HUDEP-2 (cell line): ENCODE measurements at regions not wholly inside any gene's neighbourhood (a gene's known extent, or its start where the extent isn't known, plus 50 kb on each side); places are given as distances from the start of the nearest gene placed in this dataset.
"Not testable (repeated sequence)": the region's sequence is repeated elsewhere in the genome, so short reads cannot be mapped to it uniquely, and the experiment has no call there.

Experiments used
- DNase-seq, 76 experiments: peaks; one replicate each; lab custom pipeline; 2025; ENCODE audit not compliant: unreplicated experiment in 76 of 76; lab: John Stamatoyannopoulos, UW

DNA sequence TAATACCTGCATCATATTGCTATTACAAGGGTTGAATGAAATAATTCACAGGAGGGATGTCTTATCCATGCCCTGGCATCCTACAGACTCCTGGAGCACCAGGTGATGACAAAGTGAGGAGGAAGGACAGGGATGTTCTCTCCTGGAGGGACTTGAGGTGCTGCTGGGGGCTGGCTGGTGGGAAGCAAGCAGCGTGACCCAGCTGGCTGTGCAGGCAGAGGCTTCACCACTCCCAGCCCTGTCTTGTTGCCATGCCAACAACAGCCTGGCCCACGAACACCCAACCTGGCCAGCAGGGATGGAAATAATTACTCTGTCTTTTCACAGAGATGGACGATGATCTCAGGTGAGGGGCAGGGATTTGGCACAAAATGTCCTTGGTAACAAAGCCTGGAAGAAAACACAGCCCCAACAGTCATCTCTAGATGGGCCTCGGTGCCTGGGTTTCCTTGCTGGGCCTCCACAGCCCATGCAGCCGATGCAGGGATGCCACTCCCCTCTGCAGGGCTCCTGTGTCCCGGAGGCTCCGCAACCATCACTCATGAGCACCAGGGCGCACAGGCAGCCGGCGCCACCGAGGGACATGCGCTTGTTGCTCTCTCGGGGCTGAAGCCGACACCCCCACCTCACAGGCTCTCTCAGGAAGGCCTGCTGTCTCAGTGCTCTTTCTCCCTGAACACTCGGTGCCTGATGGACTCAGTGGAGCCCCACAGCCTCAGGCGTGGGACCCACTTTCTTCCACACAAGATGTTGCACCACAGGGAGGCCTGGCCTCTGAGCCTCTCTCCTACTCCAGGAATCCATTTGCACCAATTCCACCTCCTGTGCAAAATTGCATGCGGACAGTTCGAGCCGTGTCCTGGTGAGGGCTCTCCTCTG lies 205.9 kb downstream of the LAT start:
- not testable (repeated sequence) for DNase-seq

GRCh38 chr16:29188806-29189205 lies 204.0 kb downstream of the LAT start:
- not testable (repeated sequence) for DNase-seq

DNA sequence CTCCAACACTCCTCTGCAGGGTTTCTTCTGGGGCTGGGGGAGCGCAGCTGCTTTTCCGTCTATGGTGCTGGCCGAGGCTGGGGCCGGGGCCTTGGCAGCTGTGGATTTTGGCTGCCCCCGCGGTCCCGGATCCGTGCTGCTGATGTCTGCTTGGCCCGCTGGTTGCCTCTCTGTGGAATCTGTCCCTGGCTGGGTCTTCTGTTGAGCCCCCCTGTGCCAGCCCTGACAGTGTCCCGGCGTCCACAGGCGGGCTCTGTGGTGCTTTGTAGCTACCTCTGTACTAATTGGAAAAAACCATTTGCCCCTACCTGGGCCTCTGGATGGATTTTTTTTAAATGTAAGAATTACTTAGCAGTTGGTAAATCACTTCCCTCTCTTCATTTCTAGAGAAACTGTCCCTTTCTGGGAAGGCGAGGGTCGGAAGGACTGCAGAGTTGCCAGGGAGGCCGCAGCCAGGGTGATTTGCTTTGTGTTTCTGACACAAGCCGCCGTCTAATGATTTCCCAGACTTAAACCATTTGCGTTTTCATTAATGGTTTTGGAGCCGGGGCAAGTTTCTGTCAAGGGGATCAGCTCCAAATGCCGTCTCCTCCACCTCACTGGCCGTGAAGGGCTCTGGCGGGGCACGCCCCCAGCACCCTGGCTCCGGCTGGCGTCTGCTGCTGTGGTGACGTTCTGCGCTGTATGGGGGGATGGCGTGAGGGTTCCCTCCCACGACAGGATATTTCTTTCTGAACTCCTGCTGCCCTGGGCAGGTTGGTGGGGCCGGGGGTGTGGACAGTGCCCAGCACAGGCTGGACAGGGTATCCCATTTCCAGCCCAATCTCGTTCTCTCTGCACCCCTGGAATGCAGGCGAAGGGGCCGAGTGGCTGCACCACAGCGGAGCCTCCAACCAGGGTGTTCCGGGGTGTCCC lies 201.7 kb downstream of the LAT start:
- not testable (repeated sequence) for DNase-seq

GRCh38 chr16:29185872-29186271 lies 201.0 kb downstream of the LAT start:
- DNase-seq, result not testable (repeated sequence)

DNA sequence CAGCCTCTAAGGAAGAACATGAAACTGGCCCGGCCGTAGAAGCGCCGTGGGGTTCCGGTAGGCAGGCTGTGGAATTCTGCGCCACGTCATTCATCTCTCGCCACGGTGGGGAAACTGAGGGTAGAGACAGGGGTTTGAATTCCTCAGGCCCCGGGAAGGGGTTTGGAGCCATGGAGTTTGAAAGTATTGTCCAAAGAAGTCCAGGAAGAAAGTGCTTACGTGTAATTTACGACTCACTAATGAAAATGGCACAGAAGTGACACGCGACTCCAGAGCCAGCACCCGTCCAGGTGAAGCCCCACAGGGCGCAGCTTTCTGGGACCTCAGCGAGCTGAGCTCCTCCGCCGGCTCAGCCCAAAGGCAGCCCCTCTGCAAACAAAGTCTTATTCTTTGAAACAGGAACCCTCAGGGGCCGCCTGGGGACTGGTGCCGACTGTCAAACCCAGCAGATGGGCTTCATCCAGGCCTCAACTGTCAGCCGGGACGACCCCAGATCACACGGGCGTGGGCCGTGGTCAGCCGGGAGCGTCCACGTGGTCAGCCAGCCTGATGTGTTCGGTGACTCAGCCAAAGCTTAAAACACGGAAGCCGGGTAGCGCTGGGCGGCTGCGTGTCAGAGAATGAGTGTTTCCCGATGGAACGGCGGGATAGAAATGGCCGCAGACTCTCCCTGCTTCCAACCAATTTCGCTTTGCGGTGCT lies 200.0 kb downstream of the LAT start:
- DNase-seq, result not testable (repeated sequence)

GRCh38 chr16:29182940-29183868 lies 198.4 kb downstream of the LAT start:
- DNase-seq, result not testable (repeated sequence)

- no peak for DNase-seq
Measured at GRCh38 chr16:29182501-29182900, 197.6 kb downstream of the LAT start.

- peak in 2 of 76 experiments; percentile 2 to 3 for DNase-seq
Measured at GRCh38 chr16:29181921-29182411, 197.1 kb downstream of the LAT start.

DNA sequence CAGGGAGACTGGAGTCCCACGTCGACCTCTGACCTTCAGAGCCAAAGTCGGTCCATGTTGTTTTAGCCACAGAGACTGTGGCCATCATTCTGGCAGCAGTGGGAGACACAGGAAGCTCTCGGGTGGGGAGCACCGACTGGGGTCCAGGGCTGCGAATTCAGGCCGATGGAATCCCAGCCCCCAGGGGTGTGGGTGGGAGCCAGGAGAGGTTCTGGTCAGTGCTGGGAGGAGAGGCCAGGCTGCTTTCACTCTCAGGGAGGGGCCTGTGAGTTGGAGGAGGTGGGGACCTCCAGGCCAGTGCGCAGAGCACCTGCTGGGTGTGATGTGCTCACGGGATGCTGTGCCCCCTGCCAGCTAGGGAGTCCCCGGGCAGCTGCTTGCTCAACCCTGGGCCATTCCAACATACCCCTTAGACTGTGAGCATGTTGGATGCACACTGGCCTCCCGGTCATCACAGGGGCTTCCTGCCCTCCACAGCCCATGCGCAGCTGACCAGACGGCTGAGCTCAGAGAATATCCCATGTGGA lies 196.5 kb downstream of the LAT start:
- DNase-seq, result not testable (repeated sequence)

DNA sequence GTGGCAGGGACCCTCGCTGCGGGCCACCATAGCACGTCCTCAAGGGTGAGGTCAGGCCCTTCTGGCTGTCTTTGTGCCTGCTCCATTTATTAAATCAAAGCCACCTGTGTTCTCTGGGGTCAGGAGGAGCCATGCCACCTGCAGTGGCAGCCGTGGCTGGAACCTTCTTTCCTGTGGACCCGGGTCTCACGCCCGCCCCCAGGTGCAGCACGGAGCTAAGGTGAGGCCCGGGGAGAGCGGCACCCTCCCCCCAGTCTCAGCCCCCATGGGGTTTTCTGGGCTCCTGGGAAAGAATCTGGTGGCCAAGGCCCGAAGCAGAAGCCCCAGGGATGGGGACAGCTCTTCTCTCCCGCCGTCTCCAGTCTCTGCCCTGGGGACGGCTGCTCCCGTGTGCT lies 195.4 kb downstream of the LAT start:
- DNase-seq, result not testable (repeated sequence)

DNA sequence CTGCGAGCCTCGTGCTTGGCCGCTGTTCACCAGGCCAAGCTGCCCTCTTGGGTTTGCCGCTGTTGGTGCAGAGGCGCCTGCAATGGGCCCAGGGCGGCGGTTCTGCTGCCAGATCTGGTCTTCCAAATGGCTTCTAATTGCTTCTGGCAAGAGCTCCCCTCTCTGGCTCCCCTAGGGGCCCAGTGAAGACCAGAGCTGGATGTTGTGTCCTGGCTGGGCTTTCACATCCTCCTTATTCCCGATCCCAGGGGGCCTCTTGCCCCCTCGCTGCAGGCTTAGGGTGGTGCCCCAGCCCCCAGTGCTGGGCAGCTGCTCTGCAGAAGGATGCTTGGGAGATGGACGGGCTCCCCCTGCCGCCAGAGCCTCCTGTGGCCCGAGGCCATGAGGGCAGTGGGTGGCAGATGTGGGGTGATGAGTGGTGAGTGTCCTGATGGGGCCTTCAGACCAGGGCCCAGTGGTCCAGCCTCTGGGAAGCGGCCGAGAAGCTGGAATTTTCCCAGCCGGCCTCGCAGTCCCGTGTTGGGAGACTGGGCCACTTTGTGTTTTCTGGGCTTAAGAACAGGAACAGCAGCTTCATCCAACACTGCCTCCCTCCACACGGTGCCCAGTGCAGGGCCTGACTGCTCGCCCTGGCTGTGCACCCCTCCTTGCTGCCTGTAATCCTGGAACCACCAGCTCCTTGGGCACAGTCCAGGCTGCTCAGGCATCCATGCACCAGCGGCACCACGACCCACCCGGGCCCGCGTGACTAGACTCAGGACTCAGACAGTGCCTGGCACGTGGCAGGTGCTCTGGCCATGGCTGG lies 194.8 kb downstream of the LAT start:
- DNase-seq, result not testable (repeated sequence)

GRCh38 chr16:29177888-29178726 lies 193.3 kb downstream of the LAT start:
- DNase-seq, result peak in 71 of 76 experiments; percentile 7 to 80 (median 57)

GRCh38 chr16:29177203-29177887 lies 192.5 kb downstream of the LAT start:
- DNase-seq, result peak in 3 of 76 experiments; percentile 7 to 22 (median 11)

DNA sequence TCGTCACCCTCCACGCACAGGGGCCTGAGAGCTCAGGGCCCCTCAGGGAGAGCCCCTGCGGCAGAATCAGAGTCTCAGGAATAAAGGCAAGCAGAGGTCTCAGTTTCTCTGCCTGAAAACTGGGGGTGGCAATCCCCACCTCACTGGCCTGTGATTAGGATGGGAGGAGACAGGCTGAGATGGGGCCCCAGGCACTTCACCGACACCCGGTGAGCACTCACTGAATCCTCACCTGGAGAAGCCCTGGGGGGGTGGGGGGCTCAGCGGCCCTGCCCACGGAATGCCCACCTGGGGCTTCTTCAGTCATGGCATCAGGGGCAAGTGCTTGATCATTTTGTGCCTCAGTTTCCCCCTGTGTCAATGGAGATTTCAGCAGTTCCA lies 192.0 kb downstream of the LAT start:
- not testable (repeated sequence) for DNase-seq

DNA sequence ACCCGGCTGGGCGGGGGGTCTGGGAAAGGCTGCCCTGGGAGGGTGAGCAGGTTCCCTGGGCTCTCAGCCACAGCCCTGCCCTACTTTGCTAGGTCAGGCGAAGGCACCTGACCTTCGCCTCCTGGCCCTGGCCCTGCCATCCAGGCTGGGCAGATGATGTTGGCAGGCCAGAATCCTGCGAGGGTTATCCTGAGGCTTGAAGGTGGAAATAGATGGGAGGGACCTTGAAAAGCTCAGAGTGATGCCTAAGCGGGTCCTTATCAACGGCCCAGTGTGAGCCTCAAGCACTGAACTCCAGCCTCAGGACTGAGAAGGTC lies 191.3 kb downstream of the LAT start:
- DNase-seq, result not testable (repeated sequence)

- not testable (repeated sequence) for DNase-seq
Measured at GRCh38 chr16:29175411-29176153, 190.7 kb downstream of the LAT start.
